HG03045 (cell line): ENCODE measurements at regions not wholly inside any gene's neighbourhood (a gene's known extent, or its start where the extent isn't known, plus 50 kb on each side); places are given as distances from the start of the nearest gene placed in this dataset.
"Not testable (repeated sequence)": the region's sequence is repeated elsewhere in the genome, so short reads cannot be mapped to it uniquely, and the experiment has no call there.

Experiments
- ATAC-seq: cut with Tn5 transposase; IDR thresholded peaks from one replicate; pipeline ENCODE4 v1.9.1; 2021; ENCODE audit warnings: mild to moderate bottlenecking, moderate library complexity; ENCODE audit not compliant: unreplicated experiment

- no peak for ATAC-seq
Measured at GRCh38 chr4:24369507-24370029, 214.8 kb downstream of the DHX15 start.

- ATAC-seq: no peak
Measured at GRCh38 chr4:24368801-24369200, 215.6 kb downstream of the DHX15 start.

- ATAC-seq: no peak
Measured at GRCh38 chr4:24364852-24365251, 219.5 kb downstream of the DHX15 start.

- ATAC-seq: no peak
Measured at GRCh38 chr4:24364249-24364648, 220.1 kb downstream of the DHX15 start.

- no peak for ATAC-seq
Measured at GRCh38 chr4:24363751-24364150, 220.6 kb downstream of the DHX15 start.

- no peak for ATAC-seq
Measured at GRCh38 chr4:24352112-24352511, 232.2 kb downstream of the DHX15 start.

GRCh38 chr4:24349168-24349996 lies 235.0 kb downstream of the DHX15 start:
- not testable (repeated sequence) for ATAC-seq

- ATAC-seq: no peak
Measured at GRCh38 chr4:24339260-24339659, 245.1 kb downstream of the DHX15 start.

GRCh38 chr4:24337451-24338190 lies 246.7 kb downstream of the DHX15 start:
- no peak for ATAC-seq

GRCh38 chr4:24335616-24336015 lies 248.7 kb downstream of the DHX15 start:
- no peak for ATAC-seq

- no peak for ATAC-seq
Measured at GRCh38 chr4:24334906-24335305, 249.4 kb downstream of the DHX15 start.

- ATAC-seq: no peak
Measured at GRCh38 chr4:24330573-24330972, 253.8 kb downstream of the DHX15 start.

GRCh38 chr4:24330172-24330571 lies 254.2 kb downstream of the DHX15 start:
- no peak for ATAC-seq

- no peak for ATAC-seq
Measured at GRCh38 chr4:24328711-24329110, 255.6 kb downstream of the DHX15 start.

- ATAC-seq: no peak
Measured at GRCh38 chr4:24328310-24328709, 256.0 kb downstream of the DHX15 start.

GRCh38 chr4:24322995-24323394 lies 261.4 kb downstream of the DHX15 start:
- ATAC-seq: no peak

GRCh38 chr4:24322511-24322910 lies 261.8 kb downstream of the DHX15 start:
- ATAC-seq: no peak

- no peak for ATAC-seq
Measured at GRCh38 chr4:24321616-24322015, 262.7 kb downstream of the DHX15 start.

- ATAC-seq: no peak
Measured at GRCh38 chr4:24321131-24321530, 263.2 kb downstream of the DHX15 start.

- no peak for ATAC-seq
Measured at GRCh38 chr4:24319387-24319786, 265.0 kb downstream of the DHX15 start.

- ATAC-seq: no peak
Measured at GRCh38 chr4:24315056-24315455, 269.3 kb downstream of the DHX15 start.
